SK-N-SH (cell line): ENCODE measurements at regions not wholly inside any gene's neighbourhood (a gene's known extent, or its start where the extent isn't known, plus 50 kb on each side); places are given as distances from the start of the nearest gene placed in this dataset.

ENCODE experiments used
- CHD2 ChIP-seq: fragments of 150-350 bp; IDR thresholded peaks from 2 replicates; pipeline ENCODE4 v1.6.1; 2018; ENCODE audit warnings: low read length; ENCODE audit not compliant: partially characterized antibody
- EP300 ChIP-seq, 2 experiments: IDR thresholded peaks; 2 replicates each; pipeline versions ENCODE4 v1.4.0 to v1.6.1; 2012; ENCODE audit warnings: borderline replicate concordance in 1 of 2, low read depth in 1 of 2, low read length in 1 of 2
- EZH2phosphoT487 ChIP-seq: fragments of 200-600 bp; sonication (generic); IDR thresholded peaks from 2 replicates; pipeline ENCODE4 v1.6.1; 2017; ENCODE audit warnings: low read depth, mixed run types, mild to moderate bottlenecking, antibody characterized with exemption, moderate library complexity, borderline replicate concordance
- FOSL2 ChIP-seq: IDR thresholded peaks from 2 replicates; pipeline ENCODE4 v1.4.0; 2012; ENCODE audit warnings: low read depth, mild to moderate bottlenecking, moderate library complexity, borderline replicate concordance
- POLR2AphosphoS5 ChIP-seq: IDR thresholded peaks from 2 replicates; pipeline ENCODE4 v1.6.1; 2012; ENCODE audit warnings: low read depth, low read length
- RXRA ChIP-seq: IDR thresholded peaks from 2 replicates; pipeline ENCODE4 v1.4.0; 2012; ENCODE audit warnings: low read depth, mild to moderate bottlenecking, borderline replicate concordance
- YY1 ChIP-seq: IDR thresholded peaks from 2 replicates; pipeline ENCODE4 v1.4.0; 2012; ENCODE audit warnings: low read depth, mild to moderate bottlenecking
- TF ChIP-seq, protein P1 (sequence below): fragments of 200-600 bp; sonication (generic); IDR thresholded peaks from 2 replicates; pipeline ENCODE4 v1.6.1; 2017; ENCODE audit warnings: antibody characterized with exemption, mild to moderate bottlenecking, moderate library complexity
- TF ChIP-seq, protein P2 (sequence below): IDR thresholded peaks from 2 replicates; pipeline ENCODE4 v1.4.0; 2012; ENCODE audit warnings: low read depth

DNA sequence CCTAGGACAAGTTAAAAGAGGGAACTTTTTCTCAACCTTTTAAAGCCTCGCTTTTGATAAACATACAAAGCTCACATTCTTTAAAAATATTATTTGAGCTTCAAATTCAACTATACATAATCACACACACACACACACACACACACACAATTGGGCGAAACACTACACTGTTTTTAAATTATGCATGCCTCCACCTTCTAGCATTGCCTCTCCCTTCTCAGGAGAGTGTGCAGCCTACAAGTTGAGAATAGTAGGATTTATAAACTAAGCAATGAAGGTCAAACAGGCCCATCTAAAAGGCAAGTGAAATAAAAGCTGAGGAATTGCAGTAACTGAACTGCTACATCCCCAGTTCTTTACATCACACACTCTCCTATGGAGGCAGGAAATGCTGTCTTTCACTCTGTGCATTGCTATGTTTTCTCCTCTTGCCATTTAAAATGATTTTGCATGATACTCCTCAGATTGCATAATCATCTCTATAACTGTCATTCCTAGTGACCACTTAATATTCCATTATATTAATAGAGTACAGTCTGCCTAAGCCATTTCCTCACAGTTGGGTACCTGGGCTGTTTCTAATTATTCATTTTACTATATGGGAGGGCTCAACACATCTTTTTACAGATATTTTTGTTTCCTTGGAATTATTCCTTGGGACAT lies 92.5 kb upstream of the KCNE2 start:
- TF ChIP-seq, protein P1, sequence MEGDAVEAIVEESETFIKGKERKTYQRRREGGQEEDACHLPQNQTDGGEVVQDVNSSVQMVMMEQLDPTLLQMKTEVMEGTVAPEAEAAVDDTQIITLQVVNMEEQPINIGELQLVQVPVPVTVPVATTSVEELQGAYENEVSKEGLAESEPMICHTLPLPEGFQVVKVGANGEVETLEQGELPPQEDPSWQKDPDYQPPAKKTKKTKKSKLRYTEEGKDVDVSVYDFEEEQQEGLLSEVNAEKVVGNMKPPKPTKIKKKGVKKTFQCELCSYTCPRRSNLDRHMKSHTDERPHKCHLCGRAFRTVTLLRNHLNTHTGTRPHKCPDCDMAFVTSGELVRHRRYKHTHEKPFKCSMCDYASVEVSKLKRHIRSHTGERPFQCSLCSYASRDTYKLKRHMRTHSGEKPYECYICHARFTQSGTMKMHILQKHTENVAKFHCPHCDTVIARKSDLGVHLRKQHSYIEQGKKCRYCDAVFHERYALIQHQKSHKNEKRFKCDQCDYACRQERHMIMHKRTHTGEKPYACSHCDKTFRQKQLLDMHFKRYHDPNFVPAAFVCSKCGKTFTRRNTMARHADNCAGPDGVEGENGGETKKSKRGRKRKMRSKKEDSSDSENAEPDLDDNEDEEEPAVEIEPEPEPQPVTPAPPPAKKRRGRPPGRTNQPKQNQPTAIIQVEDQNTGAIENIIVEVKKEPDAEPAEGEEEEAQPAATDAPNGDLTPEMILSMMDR = no peak
- TF ChIP-seq FOSL2 = no peak
- TF ChIP-seq EP300 (IDR thresholded peaks at IDR 0.05; ENCODE audit: borderline replicate concordance in 1 of 2, low read depth in 1 of 2, low read length in 1 of 2) = no peak
- TF ChIP-seq, protein P2, sequence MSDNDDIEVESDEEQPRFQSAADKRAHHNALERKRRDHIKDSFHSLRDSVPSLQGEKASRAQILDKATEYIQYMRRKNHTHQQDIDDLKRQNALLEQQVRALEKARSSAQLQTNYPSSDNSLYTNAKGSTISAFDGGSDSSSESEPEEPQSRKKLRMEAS = no peak
- no peak for TF ChIP-seq EZH2phosphoT487
- no peak for TF ChIP-seq CHD2
- TF ChIP-seq POLR2AphosphoS5 = no peak
- no peak for TF ChIP-seq YY1
- no peak for TF ChIP-seq RXRA
